Activated CD4-positive, alpha-beta T cell treated with anti-CD3 and anti-CD28 coated beads, Interleukin-2, amount 10 ng/mL, durations not matched to agents 24 days and 14 days (primary cell): ENCODE measurements at regions not wholly inside any gene's neighbourhood (a gene's known extent, or its start where the extent isn't known, plus 50 kb on each side); places are given as distances from the start of the nearest gene placed in this dataset.

Experiments
- DNase-seq: peaks from one replicate; pipeline ENCODE4 v3.0.0; 2022
- H3K27ac Mint-ChIP-seq: one replicate; pipeline ENCODE4 v1.8.0; 2022; ENCODE audit warnings: mild to moderate bottlenecking, mixed read lengths
- H3K27me3 Mint-ChIP-seq: one replicate; pipeline ENCODE4 v1.8.0; 2022; ENCODE audit warnings: mixed read lengths
- H3K36me3 Mint-ChIP-seq: one replicate; pipeline ENCODE4 v1.8.0; 2022; ENCODE audit warnings: low read depth, mild to moderate bottlenecking, mixed read lengths
- H3K4me1 Mint-ChIP-seq: one replicate; pipeline ENCODE4 v1.8.0; 2021; ENCODE audit warnings: mixed read lengths
- H3K4me3 Mint-ChIP-seq: one replicate; pipeline ENCODE4 v1.8.0; 2022; ENCODE audit warnings: mild to moderate bottlenecking, moderate library complexity, mixed read lengths
- H3K9me3 Mint-ChIP-seq: one replicate; pipeline ENCODE4 v1.8.0; 2021; ENCODE audit warnings: mixed read lengths
- intact Hi-C: fragments of 100-400 bp; cut with micrococcal nuclease; formaldehyde crosslinking; loops from one replicate; pipeline ENCODE4 v1.15.1; 2023

DNA sequence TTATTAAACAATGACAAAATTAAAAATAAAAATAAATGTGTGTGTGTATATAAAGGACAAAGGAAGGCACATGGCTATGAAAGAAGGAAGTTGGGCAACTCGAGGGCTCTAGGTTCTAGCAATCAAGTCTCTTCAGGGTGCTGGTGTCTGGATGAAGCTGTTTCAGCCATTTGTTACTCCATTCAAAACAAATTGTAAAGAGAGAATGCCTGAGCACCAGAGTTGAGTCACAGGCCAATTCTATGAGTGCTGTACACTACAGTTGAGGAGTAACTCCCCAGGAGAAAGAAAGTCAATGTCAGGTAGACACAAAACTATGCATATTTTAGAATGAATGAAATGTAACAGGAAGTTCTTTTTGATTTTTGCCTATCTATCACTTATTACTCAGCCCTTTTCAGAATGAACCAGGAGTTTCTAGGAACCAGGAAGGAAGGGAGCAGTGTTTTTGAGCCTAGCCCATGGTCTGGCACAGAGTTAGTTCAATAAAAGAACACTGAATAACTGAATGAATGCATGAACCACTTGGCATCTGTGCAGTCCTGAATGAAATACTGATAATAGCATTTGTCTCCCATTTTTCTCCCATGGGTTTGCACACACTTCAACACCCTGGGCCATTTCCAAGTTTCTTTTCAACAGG, 151.7 kb upstream of the CPEB2 start:
- Mint-ChIP-seq H3K4me3 (no peak overlapping the region), H3K9me3 (peaks cover 10% of the 10 kb centered on the region), H3K27me3 (no peaks in the 10 kb centered on the region), H3K36me3 (peaks cover 4% of the 10 kb centered on the region), H3K4me1 (peaks cover 8% of the 10 kb centered on the region), H3K27ac (peak overlapping the region; percentile 22)
- intact Hi-C loops: loop anchor here (10.0 kb wide), 3 partner anchors 334 to 1196 kb away; partner anchors contain the start of gene CD38
- no peak for DNase-seq

DNA sequence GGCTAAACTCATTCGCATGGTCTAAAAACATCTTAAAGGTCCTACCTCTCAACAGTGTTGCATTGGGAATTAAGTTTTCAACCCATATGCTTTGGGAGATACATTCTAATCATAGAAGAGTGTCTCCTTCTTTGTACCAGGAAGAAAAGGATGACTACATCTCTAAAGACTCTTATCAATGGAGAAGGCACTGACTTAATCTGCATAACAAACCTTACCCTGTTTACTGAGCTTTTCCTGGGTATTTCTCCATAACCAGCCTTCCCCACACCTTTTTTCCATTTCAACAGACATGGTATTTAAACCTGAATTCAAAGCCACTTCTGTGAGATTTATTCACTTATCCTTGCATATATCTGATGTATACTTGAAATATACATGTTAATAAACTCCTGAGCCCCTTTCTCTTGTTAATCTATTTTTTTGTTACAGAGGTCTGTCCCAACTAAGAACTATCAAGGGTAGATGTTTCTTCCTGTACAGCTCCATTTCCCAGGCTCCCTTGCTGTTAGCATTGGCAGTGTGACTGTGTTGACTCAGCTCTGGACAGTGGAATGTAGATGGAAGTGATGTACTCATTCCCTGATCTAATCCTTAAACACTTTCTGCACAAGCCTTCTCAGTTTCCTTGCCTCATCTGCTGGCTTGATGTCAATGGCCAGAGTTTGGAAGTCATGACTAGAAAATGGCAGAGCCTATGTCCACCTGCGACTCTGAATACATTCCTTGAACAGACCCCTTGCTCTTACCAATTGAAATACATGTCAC, 148.9 kb upstream of the CPEB2 start:
- no peak for DNase-seq
- Mint-ChIP-seq H3K4me3 (no peak overlapping the region), H3K4me1 (peaks cover 25% of the 10 kb centered on the region), H3K27ac (no peak overlapping the region), H3K36me3 (peaks cover 4% of the 10 kb centered on the region), H3K27me3 (no peaks in the 10 kb centered on the region), H3K9me3 (peaks cover 19% of the 10 kb centered on the region)
- intact Hi-C loops: loop anchor here (10.0 kb wide), 3 partner anchors 331 to 1199 kb away; partner anchors contain the start of gene CD38

DNA sequence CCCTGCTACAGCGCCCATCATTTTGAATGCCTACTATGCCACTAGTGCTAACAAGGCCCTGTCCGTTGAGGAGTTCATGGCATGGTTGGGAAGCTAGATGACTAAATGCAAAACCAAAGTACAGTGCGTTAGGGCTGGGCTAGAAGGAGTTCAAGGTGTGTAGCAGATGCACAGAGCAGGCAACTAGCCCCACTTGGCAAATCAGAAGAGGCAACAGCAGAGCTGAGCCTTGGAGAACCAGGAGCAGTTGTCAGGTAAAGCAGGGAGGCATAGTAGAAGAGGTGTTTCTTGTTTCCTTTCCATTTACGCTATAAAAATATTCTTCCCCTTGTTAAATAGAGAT, 146.6 kb upstream of the CPEB2 start:
- H3K36me3 Mint-ChIP-seq: peaks cover 4% of the 10 kb centered on the region
- peaks cover 16% of the 10 kb centered on the region for H3K9me3 Mint-ChIP-seq
- peak overlapping the region; percentile 90 for H3K27ac Mint-ChIP-seq
- H3K4me1 Mint-ChIP-seq: peaks cover 22% of the 10 kb centered on the region
- intact Hi-C loops: loop anchor here (1.0 to 10.0 kb wide), 8 partner anchors 19 to 1201 kb away; partner anchors contain the start of genes CD38 and CPEB2
- no peak overlapping the region for H3K4me3 Mint-ChIP-seq
- no peaks in the 10 kb centered on the region for H3K27me3 Mint-ChIP-seq
- no peak for DNase-seq

DNA sequence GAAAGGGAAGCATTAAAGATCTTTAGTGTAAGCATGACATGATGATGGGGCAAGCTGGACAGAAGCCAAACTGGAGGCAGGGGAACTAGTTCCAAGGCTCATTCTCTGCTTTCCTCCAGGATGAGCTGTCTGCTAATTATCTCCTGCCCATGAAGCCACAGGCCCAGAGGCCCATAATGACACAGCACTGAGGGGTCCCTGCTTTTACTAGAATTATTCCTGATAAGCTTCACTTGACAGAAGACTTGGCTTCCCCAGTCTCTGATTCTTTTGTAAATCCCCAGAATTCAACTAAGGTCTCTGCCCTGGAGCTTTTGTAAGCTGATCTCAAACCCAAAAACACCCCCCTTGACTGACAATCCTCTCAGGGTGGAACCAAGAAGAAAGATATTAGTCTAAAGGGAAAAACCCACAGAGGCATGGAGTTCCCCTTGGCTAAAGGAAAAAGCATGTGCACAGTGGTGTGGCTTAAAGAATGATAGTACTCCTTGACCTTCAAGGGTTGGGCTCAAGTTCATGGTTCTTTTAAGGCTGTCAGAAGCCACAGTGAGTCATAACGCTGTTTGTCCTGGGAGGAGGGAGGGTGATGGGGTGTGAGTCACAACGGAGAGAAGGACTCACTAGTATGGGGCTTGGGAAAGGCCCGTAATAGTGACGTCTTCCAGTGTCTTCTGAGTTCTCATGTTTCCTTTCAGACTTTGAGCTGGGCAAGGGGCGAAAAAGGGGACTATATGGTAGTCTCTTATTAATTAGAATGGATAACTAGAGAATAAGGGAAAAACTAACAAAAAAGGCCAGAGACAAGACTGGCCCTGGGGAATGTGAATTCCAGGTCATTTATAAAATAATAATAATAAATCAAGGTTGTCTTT, 146.0 kb upstream of the CPEB2 start:
- H3K36me3 Mint-ChIP-seq: peaks cover 4% of the 10 kb centered on the region
- intact Hi-C loops: loop anchor here (1.0 to 10.0 kb wide), 8 partner anchors 19 to 1201 kb away; partner anchors contain the start of genes CD38 and CPEB2

DNA sequence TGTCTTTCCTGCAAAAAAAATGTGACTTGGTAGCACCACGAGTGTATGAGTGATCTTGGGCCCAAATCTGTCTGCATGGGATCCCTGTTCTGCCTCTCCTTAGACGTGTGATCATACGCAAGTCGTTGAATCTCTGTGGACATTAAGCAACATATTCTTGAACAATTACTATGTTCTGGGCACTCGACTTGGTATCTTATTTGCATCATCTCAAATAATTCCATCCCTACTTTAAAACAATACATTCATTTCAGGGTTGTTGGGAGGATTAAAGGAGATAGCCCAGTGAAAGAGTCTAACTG, 145.4 kb upstream of the CPEB2 start:
- H3K27ac Mint-ChIP-seq: peak overlapping the region; percentile 90
- intact Hi-C loops: loop anchor here (1.0 to 10.0 kb wide), 8 partner anchors 18 to 1202 kb away; partner anchors contain the start of genes CD38 and CPEB2
- H3K4me3 Mint-ChIP-seq: no peak overlapping the region
- H3K36me3 Mint-ChIP-seq: peaks cover 4% of the 10 kb centered on the region
- DNase-seq: no peak
- no peaks in the 10 kb centered on the region for H3K27me3 Mint-ChIP-seq
- H3K9me3 Mint-ChIP-seq: peaks cover 14% of the 10 kb centered on the region
- H3K4me1 Mint-ChIP-seq: peaks cover 19% of the 10 kb centered on the region

More for the DNA sequence above, 146.0 kb upstream of the CPEB2 start:
- H3K27me3 Mint-ChIP-seq: no peaks in the 10 kb centered on the region
- H3K4me3 Mint-ChIP-seq: peak overlapping the region; percentile 48
- peaks cover 19% of the 10 kb centered on the region for H3K4me1 Mint-ChIP-seq
- peak; percentile 83 for DNase-seq
- H3K27ac Mint-ChIP-seq: peak overlapping the region; percentile 90
- H3K9me3 Mint-ChIP-seq: peaks cover 14% of the 10 kb centered on the region

DNA sequence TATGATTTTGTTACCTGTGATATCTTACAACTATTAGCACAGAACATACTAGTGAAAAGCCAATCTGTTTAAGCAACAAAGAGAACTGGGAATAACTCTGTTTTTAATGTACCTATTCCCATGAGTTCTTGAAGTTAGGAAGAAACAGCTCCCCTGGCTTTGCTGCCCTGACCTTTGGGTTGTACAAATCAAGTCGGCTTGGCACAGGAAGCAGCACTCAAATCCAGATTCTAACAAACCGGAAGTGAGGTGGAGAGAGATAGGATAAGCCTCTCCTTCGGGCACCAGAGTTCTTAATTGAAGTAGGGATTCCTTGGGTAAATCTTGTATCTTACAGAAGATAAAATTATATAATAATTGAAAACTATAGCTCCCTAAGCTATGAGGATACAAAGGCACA, 144.8 kb upstream of the CPEB2 start:
- peak overlapping the region; percentile 90 for H3K27ac Mint-ChIP-seq
- intact Hi-C loops: loop anchor here (2.0 to 10.0 kb wide), 5 partner anchors 17 to 1203 kb away; partner anchors contain the start of gene CD38
- no peak overlapping the region for H3K4me3 Mint-ChIP-seq

DNA sequence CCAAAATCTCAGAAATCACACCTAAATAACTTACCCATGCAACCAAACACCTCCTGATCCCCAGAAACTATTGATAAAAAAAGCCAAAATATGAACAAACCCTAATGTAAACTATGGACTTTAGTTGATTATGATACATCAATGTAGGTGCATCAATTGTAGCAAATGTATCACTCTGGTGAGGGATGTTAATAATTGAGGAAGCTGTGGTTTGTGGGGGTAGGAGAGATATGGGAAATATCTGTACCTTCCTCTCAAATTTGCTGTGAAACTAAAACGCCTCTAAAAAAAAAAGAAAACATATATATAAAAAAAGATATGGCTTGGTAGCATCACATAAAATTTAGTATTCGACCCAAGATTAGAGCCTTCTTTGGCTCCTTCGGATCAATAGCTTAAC, 144.3 kb upstream of the CPEB2 start:
- DNase-seq: no peak
- intact Hi-C loops: loop anchor here (2.0 to 10.0 kb wide), 5 partner anchors 17 to 1203 kb away; partner anchors contain the start of gene CD38
- peaks cover 4% of the 10 kb centered on the region for H3K36me3 Mint-ChIP-seq

More for the DNA sequence above, 144.8 kb upstream of the CPEB2 start:
- peaks cover 4% of the 10 kb centered on the region for H3K36me3 Mint-ChIP-seq
- H3K27me3 Mint-ChIP-seq: peaks cover under 1% of the 10 kb centered on the region
- peaks cover 19% of the 10 kb centered on the region for H3K4me1 Mint-ChIP-seq
- DNase-seq: no peak
- peaks cover 11% of the 10 kb centered on the region for H3K9me3 Mint-ChIP-seq

DNA sequence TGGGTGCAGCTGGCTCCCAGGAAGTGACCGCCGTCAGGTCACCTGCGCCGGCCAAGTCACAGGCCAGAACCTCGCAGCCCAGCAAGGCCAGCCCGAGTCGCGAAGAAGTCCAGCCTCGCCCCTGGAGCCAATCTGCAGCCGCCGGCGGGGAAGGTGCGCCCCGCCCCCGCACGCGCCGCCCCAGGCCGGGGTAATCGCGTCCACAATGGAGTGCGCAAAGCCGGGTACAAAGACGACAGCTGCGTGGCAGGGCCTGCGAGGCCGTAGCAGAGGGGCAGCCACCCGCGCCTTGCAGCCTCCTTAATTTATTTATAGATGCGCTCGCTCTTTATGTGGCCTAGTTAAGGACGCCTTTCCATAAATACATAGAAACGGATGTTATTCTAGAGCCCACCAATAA, 139.4 kb upstream of the CPEB2 start:
- Mint-ChIP-seq H3K4me3 (no peak overlapping the region), H3K36me3 (no peaks in the 10 kb centered on the region), H3K27me3 (peaks cover 11% of the 10 kb centered on the region), H3K4me1 (no peaks in the 10 kb centered on the region), H3K9me3 (no peaks in the 10 kb centered on the region), H3K27ac (no peak overlapping the region)
- intact Hi-C loops: no loop called here
- DNase-seq: no peak

More for the DNA sequence above, 144.3 kb upstream of the CPEB2 start:
- Mint-ChIP-seq H3K4me1 (peaks cover 19% of the 10 kb centered on the region), H3K27me3 (peaks cover 2% of the 10 kb centered on the region), H3K9me3 (peaks cover 11% of the 10 kb centered on the region), H3K27ac (no peak overlapping the region), H3K4me3 (no peak overlapping the region)

DNA sequence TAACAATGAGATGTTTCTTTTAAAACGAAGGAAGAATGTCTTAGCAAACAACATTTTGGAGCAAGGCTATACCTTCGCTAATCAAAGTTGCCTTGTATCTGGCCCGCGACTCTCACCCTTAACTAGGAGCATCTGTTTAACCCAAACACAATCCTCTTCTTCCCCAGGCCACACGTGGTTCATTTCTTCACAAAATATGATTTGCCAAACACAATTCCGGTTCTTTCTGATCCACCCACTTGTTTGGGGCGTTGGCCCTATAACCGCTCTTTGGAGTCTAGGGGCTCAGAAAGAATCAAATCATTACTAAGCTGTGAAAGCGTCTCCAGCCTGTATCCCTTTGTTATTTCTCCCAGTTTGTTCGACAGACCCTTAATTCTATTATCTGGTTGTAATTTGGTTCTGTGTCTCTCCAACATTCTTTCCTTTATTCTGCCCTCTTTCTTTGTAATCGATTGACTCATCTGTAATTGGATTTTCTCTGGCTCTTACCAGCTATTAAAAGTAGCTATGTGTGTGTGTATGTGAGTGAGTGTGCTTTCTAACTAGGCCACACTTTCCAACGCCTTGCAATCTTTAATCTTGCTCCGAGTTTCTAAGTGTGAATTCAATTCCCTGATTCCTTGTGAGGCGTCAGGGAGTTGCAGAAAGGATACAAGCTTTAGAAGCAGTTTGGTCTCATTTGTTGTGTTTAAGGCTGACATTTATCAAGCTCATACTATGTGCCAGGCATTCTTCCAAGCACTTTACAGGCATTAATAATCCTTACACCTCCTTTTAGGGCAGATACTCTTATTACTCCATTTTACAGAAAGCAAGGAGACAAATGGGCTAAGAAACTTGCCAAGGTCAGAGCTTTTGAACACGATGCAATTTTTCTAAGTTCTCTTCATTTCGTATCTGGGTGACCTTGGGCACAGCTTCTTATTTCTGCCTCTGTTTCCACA, 138.6 kb upstream of the CPEB2 start:
- H3K9me3 Mint-ChIP-seq: no peaks in the 10 kb centered on the region
- DNase-seq: no peak
- H3K27me3 Mint-ChIP-seq: peaks cover 11% of the 10 kb centered on the region
- no peaks in the 10 kb centered on the region for H3K4me1 Mint-ChIP-seq
- no peak overlapping the region for H3K4me3 Mint-ChIP-seq
- intact Hi-C loops: no loop called here
- H3K27ac Mint-ChIP-seq: no peak overlapping the region
- H3K36me3 Mint-ChIP-seq: no peaks in the 10 kb centered on the region

DNA sequence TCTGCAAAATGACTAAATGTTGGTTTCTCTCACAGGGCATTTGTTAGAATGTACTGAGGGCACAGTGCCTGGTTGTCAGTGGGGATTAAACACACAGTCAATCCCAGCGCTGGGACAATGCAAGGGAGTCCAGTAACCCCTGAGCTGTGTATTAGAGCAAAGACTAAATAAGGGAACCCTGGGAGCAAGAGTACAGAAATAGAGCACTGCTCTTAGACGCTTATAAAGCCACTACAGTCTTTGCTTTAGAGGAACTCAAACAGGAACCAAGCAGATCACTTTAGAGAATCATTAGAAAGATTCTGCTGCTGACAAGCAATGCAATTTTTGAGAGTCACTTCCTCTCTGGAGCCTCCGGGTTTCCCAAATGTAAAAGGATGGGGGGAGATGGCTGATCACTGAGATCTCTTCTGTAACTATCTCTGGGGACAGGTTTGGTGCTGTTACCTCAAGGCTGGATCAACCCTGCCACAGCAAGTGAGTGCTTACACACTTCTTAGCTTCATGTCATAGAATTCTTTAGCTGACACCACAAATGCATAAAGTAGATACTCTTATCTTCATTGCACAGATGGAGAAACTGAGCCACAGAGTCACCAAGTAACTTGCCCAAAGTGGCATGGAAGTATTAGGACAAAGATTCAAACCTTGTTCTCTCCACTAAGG, 137.8 kb upstream of the CPEB2 start:
- Mint-ChIP-seq H3K9me3 (no peaks in the 10 kb centered on the region), H3K36me3 (no peaks in the 10 kb centered on the region)
- DNase-seq: no peak

DNA sequence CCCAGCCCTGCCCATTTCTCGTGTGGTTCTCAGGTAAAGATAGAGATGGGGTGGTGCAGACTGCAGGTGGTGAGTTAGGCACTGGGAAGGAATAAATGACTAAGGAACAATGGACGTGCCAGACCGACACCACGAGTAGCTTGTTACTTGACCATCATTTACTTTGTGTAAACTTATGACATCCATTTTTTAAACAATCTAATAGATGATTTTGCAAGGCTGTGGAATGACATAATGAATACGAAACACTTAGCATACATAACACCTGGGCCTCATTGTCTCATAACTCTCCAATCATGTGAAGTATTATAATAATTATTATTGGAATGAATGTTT, 137.3 kb upstream of the CPEB2 start:
- Mint-ChIP-seq H3K36me3 (no peaks in the 10 kb centered on the region), H3K9me3 (no peaks in the 10 kb centered on the region), H3K4me1 (no peaks in the 10 kb centered on the region), H3K27ac (no peak overlapping the region), H3K27me3 (peaks cover 13% of the 10 kb centered on the region), H3K4me3 (no peak overlapping the region)
- intact Hi-C loops: no loop called here
- no peak for DNase-seq

More for the DNA sequence above, 137.8 kb upstream of the CPEB2 start:
- no peak overlapping the region for H3K4me3 Mint-ChIP-seq
- H3K27me3 Mint-ChIP-seq: peaks cover 13% of the 10 kb centered on the region
- H3K27ac Mint-ChIP-seq: no peak overlapping the region
- no peaks in the 10 kb centered on the region for H3K4me1 Mint-ChIP-seq
- intact Hi-C loops: no loop called here

DNA sequence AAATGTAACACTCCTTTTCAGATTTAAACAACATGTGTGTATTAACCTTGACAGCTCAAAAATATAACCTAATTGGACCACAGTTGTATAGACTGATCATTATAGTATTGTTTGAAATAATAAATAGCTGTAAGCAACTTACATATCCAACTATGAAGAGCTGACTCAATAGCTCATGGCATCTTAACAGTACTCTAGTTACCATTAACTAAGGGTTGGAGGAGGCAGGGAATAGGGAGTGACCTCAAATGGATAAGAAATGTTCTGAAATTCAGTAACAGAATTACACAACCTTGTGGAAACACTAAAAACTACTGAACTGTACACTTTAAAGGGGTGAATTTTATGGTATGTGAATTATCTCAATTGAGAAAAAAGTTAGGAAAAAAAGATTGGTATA, 136.5 kb upstream of the CPEB2 start:
- Mint-ChIP-seq H3K4me3 (no peak overlapping the region), H3K9me3 (no peaks in the 10 kb centered on the region), H3K4me1 (no peaks in the 10 kb centered on the region), H3K27me3 (peaks cover 14% of the 10 kb centered on the region), H3K36me3 (no peaks in the 10 kb centered on the region), H3K27ac (no peak overlapping the region)
- intact Hi-C loops: no loop called here
- DNase-seq: no peak
